CD8-positive, alpha-beta memory T cell (primary cell): ENCODE measurements at regions not wholly inside any gene's neighbourhood (a gene's known extent, or its start where the extent isn't known, plus 50 kb on each side); places are given as distances from the start of the nearest gene placed in this dataset.

Experiments
- CTCF ChIA-PET: fragments of 350-600 bp; sonication (Branson Sonifier 250); formaldehyde crosslinking; loops from one replicate; lab custom pipeline; 2021; ENCODE audit warnings: antibody characterized with exemption; lab: Charles Lee
- POLR2A ChIA-PET: fragments of 350-600 bp; sonication (Branson Sonifier 250); formaldehyde crosslinking; loops from one replicate; lab custom pipeline; 2021; ENCODE audit warnings: antibody characterized with exemption; lab: Charles Lee
- DNase-seq, 5 donors: peaks; one replicate each; pipeline versions ENCODE4 v3.0.0 to v3.0.0-alpha.2; 2020 to 2022; ENCODE audit warnings: mixed read lengths in 1 of 5
- H3K27ac ChIP-seq: one replicate; pipeline ENCODE4 v1.7.0; 2013; ENCODE audit warnings: low read depth, mild to moderate bottlenecking, low read length, moderate library complexity
- H3K27me3 ChIP-seq: 2 replicates; pipeline ENCODE4 v1.7.0; 2013; ENCODE audit warnings: low read length, mild to moderate bottlenecking; ENCODE audit not compliant: insufficient read depth, poor library complexity, severe bottlenecking
- H3K36me3 ChIP-seq: 2 replicates; pipeline ENCODE4 v1.7.0; 2013; ENCODE audit warnings: mild to moderate bottlenecking, low read length, moderate library complexity; ENCODE audit not compliant: insufficient read depth
- H3K4me1 ChIP-seq: 2 replicates; pipeline ENCODE4 v1.7.0; 2013; ENCODE audit warnings: mild to moderate bottlenecking, low read length, moderate library complexity; ENCODE audit not compliant: insufficient read depth
- H3K4me3 ChIP-seq: 2 replicates; pipeline ENCODE4 v1.7.0; 2013; ENCODE audit warnings: mild to moderate bottlenecking, low read length
- H3K9me3 ChIP-seq: 2 replicates; pipeline ENCODE4 v1.7.0; 2013; ENCODE audit warnings: mild to moderate bottlenecking, low read length
- H3K27ac Mint-ChIP-seq, 8 donors: one replicate each; pipeline ENCODE4 v1.8.0; 2020 to 2021; ENCODE audit warnings: mixed read lengths in 8 of 8, mild to moderate bottlenecking in 6 of 8, inconsistent platforms in 3 of 8, moderate library complexity in 3 of 8
- H3K27me3 Mint-ChIP-seq, 2 donors: one replicate each; pipeline ENCODE4 v1.8.0; 2020 to 2021; ENCODE audit warnings: mixed read lengths in 2 of 2, mild to moderate bottlenecking in 1 of 2, moderate library complexity in 1 of 2
- H3K36me3 Mint-ChIP-seq, 3 donors: one replicate each; pipeline ENCODE4 v1.8.0; 2020 to 2021; ENCODE audit warnings: mixed read lengths in 3 of 3, inconsistent platforms in 1 of 3, mild to moderate bottlenecking in 1 of 3
- H3K4me1 Mint-ChIP-seq, 3 donors: one replicate each; pipeline ENCODE4 v1.8.0; 2020 to 2021; ENCODE audit warnings: mixed read lengths in 3 of 3, inconsistent platforms in 1 of 3, mild to moderate bottlenecking in 1 of 3
- H3K4me3 Mint-ChIP-seq, 7 donors: one replicate each; pipeline ENCODE4 v1.8.0; 2020 to 2021; ENCODE audit warnings: mixed read lengths in 7 of 7, mild to moderate bottlenecking in 6 of 7, moderate library complexity in 4 of 7, inconsistent platforms in 2 of 7
- H3K9me3 Mint-ChIP-seq, 5 donors: one replicate each; pipeline ENCODE4 v1.8.0; 2020 to 2022; ENCODE audit warnings: mixed read lengths in 5 of 5, mild to moderate bottlenecking in 3 of 5, moderate library complexity in 2 of 5, inconsistent platforms in 1 of 5

- DNase-seq: no peak
- Histone ChIP-seq H3K4me1 (no peaks in the 10 kb centered on the region), H3K27me3 (no peaks in the 10 kb centered on the region), H3K36me3 (no peaks in the 10 kb centered on the region), H3K4me3 (no peak overlapping the region), H3K9me3 (no peaks in the 10 kb centered on the region), H3K27ac (no peak overlapping the region)
- Mint-ChIP-seq H3K4me3 (no peak overlapping the region), H3K36me3 (no peaks in the 10 kb centered on the region), H3K27me3 (peaks cover 6 to 9% of the 10 kb centered on the region in 2 donors), H3K9me3 (no peaks in the 10 kb centered on the region), H3K27ac (no peak overlapping the region), H3K4me1 (no peaks in the 10 kb centered on the region)
- POLR2A ChIA-PET: no interaction called here
- CTCF ChIA-PET: no interaction called here
Measured at GRCh38 chr7:59079-60016, 133.0 kb upstream of the FAM20C start.

DNA sequence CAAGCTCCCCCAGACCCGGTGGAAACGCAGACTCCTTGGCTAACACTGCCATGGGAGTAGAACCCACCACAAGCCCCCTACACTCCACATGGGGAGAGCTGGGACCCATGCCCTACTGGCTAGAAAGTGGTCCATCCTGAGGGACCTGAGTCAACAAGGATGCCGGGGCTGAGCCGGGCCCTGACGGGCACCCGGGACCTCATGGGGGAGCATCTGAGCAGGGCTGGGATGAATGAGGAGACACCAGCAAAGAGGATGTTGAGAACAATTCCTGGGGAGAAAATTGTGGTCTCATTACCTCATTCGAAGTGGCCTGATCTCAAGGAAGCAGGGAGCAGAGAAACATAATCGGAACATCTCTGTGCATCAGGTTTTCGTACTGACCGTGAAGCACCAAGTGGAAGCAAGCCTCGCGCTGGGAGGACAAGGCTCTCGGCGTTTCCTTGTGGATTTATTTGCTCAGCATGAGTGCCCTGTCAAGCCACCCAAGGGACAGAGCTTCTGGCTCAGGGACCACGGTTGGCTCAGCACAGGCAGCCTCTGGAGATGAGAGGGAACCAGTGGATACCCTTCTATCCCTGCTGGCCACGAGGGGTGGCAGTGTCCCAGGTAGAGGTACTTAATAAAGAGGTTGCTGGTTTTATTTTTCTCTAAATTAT, 132.2 kb upstream of the FAM20C start:
- no peaks in the 10 kb centered on the region for H3K4me1 ChIP-seq
- CTCF ChIA-PET: no interaction called here
- Mint-ChIP-seq H3K4me1 (no peaks in the 10 kb centered on the region), H3K27ac (no peak overlapping the region), H3K4me3 (no peak overlapping the region), H3K9me3 (no peaks in the 10 kb centered on the region), H3K36me3 (no peaks in the 10 kb centered on the region), H3K27me3 (peaks cover 6 to 9% of the 10 kb centered on the region in 2 donors)
- POLR2A ChIA-PET: no interaction called here
- H3K27me3 ChIP-seq: no peaks in the 10 kb centered on the region
- H3K27ac ChIP-seq: no peak overlapping the region
- no peaks in the 10 kb centered on the region for H3K36me3 ChIP-seq
- no peaks in the 10 kb centered on the region for H3K9me3 ChIP-seq
- DNase-seq: no peak
- H3K4me3 ChIP-seq: no peak overlapping the region

- H3K36me3 ChIP-seq: no peaks in the 10 kb centered on the region
- Mint-ChIP-seq H3K27ac (no peak overlapping the region), H3K27me3 (peaks cover 5 to 9% of the 10 kb centered on the region in 2 donors), H3K4me1 (no peaks in the 10 kb centered on the region), H3K36me3 (no peaks in the 10 kb centered on the region), H3K9me3 (no peaks in the 10 kb centered on the region), H3K4me3 (no peak overlapping the region)
- no peaks in the 10 kb centered on the region for H3K27me3 ChIP-seq
- no peak for DNase-seq
- H3K9me3 ChIP-seq: no peaks in the 10 kb centered on the region
- no peak overlapping the region for H3K4me3 ChIP-seq
- no peaks in the 10 kb centered on the region for H3K4me1 ChIP-seq
- POLR2A ChIA-PET: no interaction called here
- H3K27ac ChIP-seq: no peak overlapping the region
- CTCF ChIA-PET: no interaction called here
Measured at GRCh38 chr7:60706-61105, 131.7 kb upstream of the FAM20C start.

DNA sequence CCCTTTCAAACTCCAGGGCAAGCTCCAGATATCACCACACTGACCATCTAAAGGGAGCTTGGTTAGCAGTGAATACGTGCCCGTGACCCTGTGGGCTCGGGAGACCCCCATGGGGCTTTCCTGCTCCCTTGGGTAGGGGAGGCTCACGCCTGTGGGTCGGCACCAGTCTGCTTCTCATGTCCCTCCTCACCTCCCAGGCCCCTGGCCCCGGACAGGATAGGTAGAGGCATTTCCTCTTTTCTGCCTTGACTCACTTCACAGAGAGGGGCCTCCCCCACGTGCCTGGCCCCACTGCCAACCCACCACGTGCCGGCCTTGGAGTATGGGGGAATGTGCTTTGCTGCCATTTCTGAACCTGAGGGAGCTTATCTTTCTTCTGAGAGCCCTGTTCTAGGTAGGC, 131.3 kb upstream of the FAM20C start:
- Mint-ChIP-seq H3K4me1 (no peaks in the 10 kb centered on the region), H3K4me3 (no peak overlapping the region), H3K9me3 (no peaks in the 10 kb centered on the region), H3K27me3 (peaks cover 1 to 9% of the 10 kb centered on the region in 2 donors), H3K27ac (no peak overlapping the region), H3K36me3 (no peaks in the 10 kb centered on the region)
- H3K36me3 ChIP-seq: no peaks in the 10 kb centered on the region
- ChIA-PET POLR2A (no interaction called here), CTCF (no interaction called here)
- H3K27me3 ChIP-seq: no peaks in the 10 kb centered on the region
- no peaks in the 10 kb centered on the region for H3K4me1 ChIP-seq
- DNase-seq: no peak
- H3K4me3 ChIP-seq: no peak overlapping the region
- H3K9me3 ChIP-seq: no peaks in the 10 kb centered on the region
- H3K27ac ChIP-seq: no peak overlapping the region

- Histone ChIP-seq H3K27ac (no peak overlapping the region), H3K36me3 (no peaks in the 10 kb centered on the region), H3K27me3 (no peaks in the 10 kb centered on the region), H3K4me1 (no peaks in the 10 kb centered on the region), H3K9me3 (no peaks in the 10 kb centered on the region), H3K4me3 (no peak overlapping the region)
- Mint-ChIP-seq H3K27ac (no peak overlapping the region), H3K4me1 (no peaks in the 10 kb centered on the region), H3K9me3 (no peaks in the 10 kb centered on the region), H3K4me3 (no peak overlapping the region), H3K27me3 (peaks cover 4 to 9% of the 10 kb centered on the region in 2 donors), H3K36me3 (no peaks in the 10 kb centered on the region)
- ChIA-PET CTCF (no interaction called here), POLR2A (no interaction called here)
- DNase-seq: no peak
Measured at GRCh38 chr7:61576-62360, 130.6 kb upstream of the FAM20C start.

DNA sequence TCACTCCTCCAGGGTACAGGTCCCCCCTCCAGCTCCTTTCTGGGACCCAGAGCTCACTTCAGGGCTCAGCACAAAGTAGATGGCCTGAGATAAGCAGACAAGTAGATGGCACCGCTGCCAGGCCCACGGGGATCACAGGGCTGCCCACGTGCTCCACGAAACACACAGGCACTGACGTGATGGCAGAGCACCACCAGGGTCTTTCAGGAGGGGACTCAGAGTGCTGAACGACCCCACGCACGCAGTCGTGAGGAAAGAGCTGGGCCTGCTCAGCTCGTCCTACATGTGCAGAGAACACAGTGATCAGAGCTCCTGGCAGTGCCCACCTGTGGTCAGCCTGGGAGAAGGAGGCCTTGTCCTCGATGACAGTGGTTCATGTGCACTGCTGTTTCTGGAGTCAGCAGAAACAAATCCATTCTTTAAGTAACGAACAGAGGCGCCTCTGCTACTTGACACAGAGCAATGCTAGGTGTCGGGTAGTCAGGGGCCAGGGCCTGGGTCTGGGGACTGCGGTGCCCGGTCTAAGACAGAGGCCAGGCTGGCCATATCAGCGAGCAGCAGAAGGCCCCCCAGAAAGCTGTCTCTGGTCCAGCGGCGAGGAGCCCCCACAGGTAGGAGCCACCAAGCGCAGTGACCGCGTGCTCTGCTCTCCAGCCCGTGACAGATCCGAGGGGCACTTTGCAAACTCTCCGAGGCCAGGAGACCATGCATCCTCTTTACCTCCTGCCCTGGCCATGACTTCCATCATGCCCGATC, 129.8 kb upstream of the FAM20C start:
- Histone ChIP-seq H3K27me3 (no peaks in the 10 kb centered on the region), H3K9me3 (no peaks in the 10 kb centered on the region), H3K4me3 (no peak overlapping the region), H3K36me3 (no peaks in the 10 kb centered on the region), H3K4me1 (no peaks in the 10 kb centered on the region), H3K27ac (no peak overlapping the region)
- POLR2A ChIA-PET: no interaction called here
- H3K4me1 Mint-ChIP-seq: no peaks in the 10 kb centered on the region
- no peak for DNase-seq
- no peaks in the 10 kb centered on the region for H3K9me3 Mint-ChIP-seq
- H3K27me3 Mint-ChIP-seq: peaks cover 7 to 9% of the 10 kb centered on the region in 2 donors
- CTCF ChIA-PET: no interaction called here
- no peak overlapping the region for H3K4me3 Mint-ChIP-seq
- H3K27ac Mint-ChIP-seq: no peak overlapping the region
- H3K36me3 Mint-ChIP-seq: no peaks in the 10 kb centered on the region

DNA sequence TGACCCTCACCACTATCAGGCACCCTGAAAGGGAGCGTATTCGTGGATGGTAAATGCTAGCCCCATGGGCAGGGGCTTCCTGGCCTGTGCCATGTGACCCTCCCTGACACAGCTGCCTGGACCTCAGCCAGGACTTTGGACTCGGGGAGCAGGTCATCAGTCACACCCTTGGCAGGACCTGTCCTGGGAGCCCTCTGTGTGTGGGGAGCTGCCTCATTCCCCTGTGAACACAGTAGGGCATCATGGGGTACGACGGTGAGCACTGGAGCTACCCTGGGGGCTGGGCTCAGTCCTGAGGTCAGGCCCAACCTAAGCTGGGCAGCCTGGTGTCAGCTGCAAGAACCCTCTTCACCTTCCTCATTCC, 129.3 kb upstream of the FAM20C start:
- Histone ChIP-seq H3K9me3 (no peaks in the 10 kb centered on the region), H3K36me3 (no peaks in the 10 kb centered on the region), H3K27me3 (no peaks in the 10 kb centered on the region), H3K4me1 (no peaks in the 10 kb centered on the region), H3K4me3 (no peak overlapping the region), H3K27ac (no peak overlapping the region)
- H3K4me3 Mint-ChIP-seq: no peak overlapping the region
- no peaks in the 10 kb centered on the region for H3K36me3 Mint-ChIP-seq
- no peak overlapping the region for H3K27ac Mint-ChIP-seq
- no peaks in the 10 kb centered on the region for H3K4me1 Mint-ChIP-seq
- no peak for DNase-seq
- CTCF ChIA-PET: no interaction called here
- H3K27me3 Mint-ChIP-seq: peaks cover 7 to 9% of the 10 kb centered on the region in 2 donors
- no peaks in the 10 kb centered on the region for H3K9me3 Mint-ChIP-seq
- POLR2A ChIA-PET: no interaction called here
